ENCODE measurements at regions not wholly inside any gene's neighbourhood (a gene's known extent, or its start where the extent isn't known, plus 50 kb on each side); places are given as distances from the start of the nearest gene placed in this dataset.

DNA sequence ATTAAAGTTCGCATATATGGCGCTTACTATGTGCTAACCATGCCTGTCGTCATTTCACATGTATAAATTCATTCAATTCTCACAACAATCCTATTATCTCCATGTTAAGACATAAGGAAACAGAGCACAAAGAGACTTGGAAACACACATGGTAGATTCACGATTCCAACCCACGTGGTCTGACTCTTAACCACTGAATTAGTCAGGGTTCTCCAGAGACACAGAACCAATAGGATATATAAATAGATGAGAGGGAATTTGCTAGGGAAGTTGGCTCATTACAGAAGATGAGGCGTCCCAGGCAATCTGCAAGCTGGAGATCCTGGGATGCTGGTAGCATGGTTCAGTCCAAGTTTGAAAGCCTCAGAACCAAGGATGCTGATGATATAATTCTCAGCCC lies 765.3 kb downstream of the TBL1XR1 start:
- TF ChIP-seq, protein P1, sequence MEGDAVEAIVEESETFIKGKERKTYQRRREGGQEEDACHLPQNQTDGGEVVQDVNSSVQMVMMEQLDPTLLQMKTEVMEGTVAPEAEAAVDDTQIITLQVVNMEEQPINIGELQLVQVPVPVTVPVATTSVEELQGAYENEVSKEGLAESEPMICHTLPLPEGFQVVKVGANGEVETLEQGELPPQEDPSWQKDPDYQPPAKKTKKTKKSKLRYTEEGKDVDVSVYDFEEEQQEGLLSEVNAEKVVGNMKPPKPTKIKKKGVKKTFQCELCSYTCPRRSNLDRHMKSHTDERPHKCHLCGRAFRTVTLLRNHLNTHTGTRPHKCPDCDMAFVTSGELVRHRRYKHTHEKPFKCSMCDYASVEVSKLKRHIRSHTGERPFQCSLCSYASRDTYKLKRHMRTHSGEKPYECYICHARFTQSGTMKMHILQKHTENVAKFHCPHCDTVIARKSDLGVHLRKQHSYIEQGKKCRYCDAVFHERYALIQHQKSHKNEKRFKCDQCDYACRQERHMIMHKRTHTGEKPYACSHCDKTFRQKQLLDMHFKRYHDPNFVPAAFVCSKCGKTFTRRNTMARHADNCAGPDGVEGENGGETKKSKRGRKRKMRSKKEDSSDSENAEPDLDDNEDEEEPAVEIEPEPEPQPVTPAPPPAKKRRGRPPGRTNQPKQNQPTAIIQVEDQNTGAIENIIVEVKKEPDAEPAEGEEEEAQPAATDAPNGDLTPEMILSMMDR (IDR thresholded peaks at IDR 0.05; ENCODE audit: insufficient read depth, low read length, missing control alignments): no peak
- no peak overlapping the region for H3K4me3 ChIP-seq (ENCODE audit: low read depth, low read length)
- DNase-seq (ENCODE audit: low read depth, low spot score): no peak
- ChIA-PET CTCF (interaction anchor here (0.7 to 1.0 kb wide), 2 partner anchors 475 to 519 kb away, joined by 3 to 4 read pairs; no protein-coding TSS in a partner anchor), POLR2A (no interaction called here)

DNA sequence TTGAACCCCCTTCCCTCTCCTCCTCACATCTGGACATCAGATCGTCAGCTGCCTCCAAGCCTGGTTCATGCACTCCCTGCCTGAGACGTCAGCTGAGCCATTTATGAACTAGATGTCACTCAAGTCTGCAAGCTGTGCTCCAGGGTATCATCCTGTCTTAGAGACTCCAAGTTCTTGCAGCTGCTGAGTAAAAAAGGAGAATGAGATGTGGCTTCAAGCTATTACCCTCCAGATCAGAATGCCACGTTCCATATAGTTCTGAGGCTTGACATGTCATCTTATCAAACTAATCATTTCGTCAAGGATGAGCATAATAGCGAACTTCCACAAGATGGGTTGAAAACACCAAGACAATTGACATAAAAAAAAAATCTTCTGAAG lies 766.3 kb downstream of the TBL1XR1 start:
- POLR2A ChIA-PET: no interaction called here
- H3K4me3 ChIP-seq (ENCODE audit: low read depth, low read length): no peak overlapping the region
- DNase-seq (ENCODE audit: low read depth, low spot score): no peak
- CTCF ChIA-PET: interaction anchor here (0.6 to 3.5 kb wide), 15 partner anchors 9 to 1028 kb away, joined by 3 to 24 read pairs (median 4); no protein-coding TSS in a partner anchor
- TF ChIP-seq, protein P1 (IDR thresholded peaks at IDR 0.05; ENCODE audit: insufficient read depth, low read length, missing control alignments): no peak

DNA sequence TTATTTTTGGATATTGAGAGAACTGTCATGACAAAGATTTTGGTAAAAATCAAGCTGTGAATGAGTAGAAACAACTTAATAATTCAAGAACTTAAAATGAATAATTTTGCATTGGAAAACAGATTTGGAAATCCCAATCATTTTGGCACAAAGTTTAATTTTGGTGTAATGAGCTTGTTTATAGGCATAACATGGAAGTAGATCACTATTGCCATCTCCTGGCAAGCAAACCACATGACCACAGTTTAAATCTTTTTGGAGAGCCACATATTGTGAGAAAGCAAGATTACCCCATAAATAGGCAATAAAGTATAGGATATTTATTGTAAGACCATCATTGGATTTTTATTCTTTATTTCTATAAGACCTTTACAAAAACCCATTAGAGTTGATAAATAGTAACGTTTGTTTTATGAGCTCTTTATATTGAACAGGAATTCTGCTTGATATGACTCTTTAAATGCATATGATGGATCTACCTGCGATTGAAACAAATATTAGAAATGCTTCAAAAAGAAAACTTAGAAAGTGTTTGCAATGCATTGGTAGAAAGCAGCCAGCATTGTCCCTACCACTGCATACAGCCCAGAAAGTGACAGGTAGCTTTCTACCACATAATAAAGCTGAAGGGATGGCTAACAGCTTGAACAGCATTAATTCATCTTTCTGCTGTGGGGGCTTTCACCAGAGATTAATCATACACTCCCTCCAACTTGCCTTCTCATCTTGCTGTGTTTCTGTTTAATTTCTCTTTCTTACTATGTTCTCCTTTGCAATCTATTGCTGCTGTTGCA lies 766.8 kb downstream of the TBL1XR1 start:
- POLR2A ChIA-PET: no interaction called here
- H3K4me3 ChIP-seq (ENCODE audit: low read depth, low read length): no peak overlapping the region
- TF ChIP-seq, protein P1 (IDR thresholded peaks at IDR 0.05; ENCODE audit: insufficient read depth, low read length, missing control alignments): peak; percentile 52
- CTCF ChIA-PET: interaction anchor here (0.6 to 3.5 kb wide), 24 partner anchors 10 to 1955 kb away, joined by 3 to 24 read pairs (median 3); no protein-coding TSS in a partner anchor
- peak; percentile 38 for DNase-seq (ENCODE audit: low read depth, low spot score)

DNA sequence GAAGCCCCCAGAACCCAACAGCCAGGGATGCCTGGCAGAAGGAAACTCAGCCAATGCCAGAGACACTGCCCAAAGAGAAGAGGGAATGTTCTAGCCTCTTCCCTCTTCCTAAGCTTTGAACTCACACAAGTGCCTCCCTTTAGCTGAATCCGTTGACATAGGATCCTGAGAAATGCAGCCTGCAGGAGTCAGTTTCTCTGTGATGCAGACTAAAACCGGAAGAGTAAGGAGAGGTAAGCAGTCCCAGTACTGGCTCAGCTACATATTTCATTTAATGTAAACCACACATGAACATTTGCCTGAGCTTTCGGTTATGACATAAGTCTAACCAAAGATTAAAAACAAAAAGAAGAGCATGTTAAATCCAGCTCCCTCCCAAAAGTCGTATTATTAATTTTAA lies 768.7 kb downstream of the TBL1XR1 start:
- DNase-seq (ENCODE audit: low read depth, low spot score): no peak
- TF ChIP-seq, protein P1 (IDR thresholded peaks at IDR 0.05; ENCODE audit: insufficient read depth, low read length, missing control alignments): no peak
- ChIA-PET CTCF (interaction anchor here (1.4 to 3.5 kb wide), 2 partner anchors 17 to 473 kb away, joined by 3 to 24 read pairs; no protein-coding TSS in a partner anchor), POLR2A (no interaction called here)
- H3K4me3 ChIP-seq (ENCODE audit: low read depth, low read length): no peak overlapping the region

DNA sequence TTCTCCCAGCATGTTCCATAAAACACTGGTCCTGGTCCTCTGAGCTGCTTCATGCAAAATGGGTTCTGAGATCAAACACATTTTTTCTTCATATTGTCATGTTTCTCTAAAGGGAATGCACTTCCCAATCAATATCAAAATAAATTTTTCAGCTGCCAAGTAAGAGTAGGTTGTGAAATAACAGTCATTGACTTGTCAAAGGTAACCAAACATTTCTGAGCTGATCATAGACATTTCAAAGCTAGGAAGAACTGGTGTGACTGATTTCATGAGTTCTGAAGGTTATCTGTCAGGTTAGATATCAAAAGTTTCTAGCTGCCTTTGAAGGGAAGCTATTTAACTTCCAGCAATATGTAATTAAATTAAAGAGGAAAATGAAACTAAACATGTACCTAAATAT lies 770.9 kb downstream of the TBL1XR1 start:
- POLR2A ChIA-PET: no interaction called here
- TF ChIP-seq, protein P1 (IDR thresholded peaks at IDR 0.05; ENCODE audit: insufficient read depth, low read length, missing control alignments): no peak
- CTCF ChIA-PET: interaction anchor here (0.7 kb wide), 1 partner anchor 10 kb away, joined by 3 read pairs; no protein-coding TSS in a partner anchor

DNA sequence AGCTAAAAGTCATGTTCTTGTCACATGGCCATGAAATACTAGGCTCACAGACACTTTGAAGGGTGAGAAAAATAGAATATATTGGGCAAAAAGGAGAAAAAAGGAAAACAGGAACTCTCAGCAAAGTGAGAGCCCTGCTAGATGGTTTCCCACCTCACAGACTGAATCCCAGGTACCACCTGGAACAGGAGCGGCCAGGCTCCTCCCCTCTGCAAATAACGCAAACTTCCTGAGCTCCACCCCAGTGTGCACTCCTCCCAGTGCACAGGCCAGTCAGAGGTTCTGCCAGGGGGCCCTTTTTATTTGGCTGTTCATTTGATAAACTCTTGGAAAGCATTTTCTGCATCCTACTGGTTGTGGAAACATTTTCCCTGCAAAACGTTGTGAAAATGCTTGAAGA lies 780.4 kb downstream of the TBL1XR1 start:
- CTCF ChIA-PET: no interaction called here
- POLR2A ChIA-PET: no interaction called here
- TF ChIP-seq, protein P1 (IDR thresholded peaks at IDR 0.05; ENCODE audit: insufficient read depth, low read length, missing control alignments): no peak
- DNase-seq (ENCODE audit: low read depth, low spot score): no peak
- no peak overlapping the region for H3K4me3 ChIP-seq (ENCODE audit: low read depth, low read length)

More for the DNA sequence above, 770.9 kb downstream of the TBL1XR1 start:
- no peak for DNase-seq (ENCODE audit: low read depth, low spot score)
- H3K4me3 ChIP-seq (ENCODE audit: low read depth, low read length): no peak overlapping the region

Measured in AG04449 (cell line).